Brain microvascular endothelial cell (primary cell): ENCODE measurements at regions not wholly inside any gene's neighbourhood (a gene's known extent, or its start where the extent isn't known, plus 50 kb on each side); places are given as distances from the start of the nearest gene placed in this dataset.
"Not testable (repeated sequence)": the region's sequence is repeated elsewhere in the genome, so short reads cannot be mapped to it uniquely, and the experiment has no call there.

Source experiments
- DNase-seq: peaks from one replicate; pipeline ENCODE4 v3.0.0-alpha.2; 2020
- H3K27ac ChIP-seq: fragments of 250-450 bp; sonication (Bioruptor Pico); 2 replicates; pipeline ENCODE4 v1.5.1; 2020; ENCODE audit warnings: mild to moderate bottlenecking, moderate library complexity
- H3K27me3 ChIP-seq: fragments of 250-450 bp; sonication (Bioruptor Pico); replicated peaks from 2 replicates; pipeline ENCODE4 v1.5.1; 2020; ENCODE audit warnings: mild to moderate bottlenecking
- H3K36me3 ChIP-seq: fragments of 250-450 bp; sonication (Bioruptor Pico); replicated peaks from 2 replicates; pipeline ENCODE4 v1.5.1; 2020; ENCODE audit warnings: mild to moderate bottlenecking
- H3K4me3 ChIP-seq: 2 replicates; pipeline ENCODE4 v1.5.1; 2011; ENCODE audit warnings: low read depth, mild to moderate bottlenecking, control low read depth, low read length, moderate library complexity
- CTCF ChIP-seq: IDR thresholded peaks from 2 replicates; pipeline ENCODE4 v1.5.1; 2011; ENCODE audit warnings: low read depth, mild to moderate bottlenecking, moderate library complexity, low read length, control low read depth, inconsistent platforms; ENCODE audit errors: missing control alignments
- in situ Hi-C: cut with HindIII; loops from 2 replicates; pipeline ENCODE4 v1.10.0; 2017; ENCODE audit warnings: low sequenced_read_pairs, low pct_ligation_motif_present

GRCh38 chr9:124128568-124129166 is 117.1 kb downstream of the LHX2 start:
- H3K36me3 ChIP-seq: no peaks in the 10 kb centered on the region
- no peak overlapping the region for H3K4me3 ChIP-seq
- DNase-seq: no peak
- H3K27me3 ChIP-seq: peaks cover 10% of the 10 kb centered on the region
- in situ Hi-C loops: loop anchor here (25.0 kb wide), 1 partner anchor 184 kb away; no protein-coding TSS in a partner anchor
- no peak for TF ChIP-seq CTCF
- no peak overlapping the region for H3K27ac ChIP-seq

GRCh38 chr9:124130277-124131075 is 118.9 kb downstream of the LHX2 start:
- H3K27ac ChIP-seq: no peak overlapping the region
- peaks cover 6% of the 10 kb centered on the region for H3K27me3 ChIP-seq
- no peak for DNase-seq
- in situ Hi-C loops: loop anchor here (25.0 kb wide), 1 partner anchor 182 kb away; no protein-coding TSS in a partner anchor
- no peaks in the 10 kb centered on the region for H3K36me3 ChIP-seq
- no peak overlapping the region for H3K4me3 ChIP-seq
- no peak for TF ChIP-seq CTCF

- H3K27me3 ChIP-seq, H3K27ac ChIP-seq, H3K4me3 ChIP-seq, DNase-seq, H3K36me3 ChIP-seq: not testable (repeated sequence)
- in situ Hi-C loops: loop anchor here (25.0 kb wide), 1 partner anchor 181 kb away; no protein-coding TSS in a partner anchor
These were observed 120.0 kb downstream of the LHX2 start for GRCh38 chr9:124131518-124131917.

GRCh38 chr9:124132671-124133147 is 121.1 kb downstream of the LHX2 start:
- TF ChIP-seq CTCF: no peak
- in situ Hi-C loops: loop anchor here (25.0 kb wide), 1 partner anchor 180 kb away; no protein-coding TSS in a partner anchor
- Histone ChIP-seq H3K27ac (no peak overlapping the region), H3K36me3 (no peaks in the 10 kb centered on the region), H3K27me3 (no peaks in the 10 kb centered on the region), H3K4me3 (no peak overlapping the region)
- DNase-seq: no peak

GRCh38 chr9:124133727-124134126 is 122.2 kb downstream of the LHX2 start:
- DNase-seq: peak; percentile 50

More at GRCh38 chr9:124133727-124134126, 122.2 kb downstream of the LHX2 start:
- Histone ChIP-seq H3K27ac (no peak overlapping the region), H3K4me3 (no peak overlapping the region), H3K36me3 (no peaks in the 10 kb centered on the region), H3K27me3 (no peaks in the 10 kb centered on the region)
- peak; percentile 71 for TF ChIP-seq CTCF
- in situ Hi-C loops: loop anchor here (25.0 kb wide), 1 partner anchor 179 kb away; no protein-coding TSS in a partner anchor
